ENCODE measurements at regions not wholly inside any gene's neighbourhood (a gene's known extent, or its start where the extent isn't known, plus 50 kb on each side); places are given as distances from the start of the nearest gene placed in this dataset.
"Not testable (repeated sequence)": the region's sequence is repeated elsewhere in the genome, so short reads cannot be mapped to it uniquely, and the experiment has no call there.

DNA sequence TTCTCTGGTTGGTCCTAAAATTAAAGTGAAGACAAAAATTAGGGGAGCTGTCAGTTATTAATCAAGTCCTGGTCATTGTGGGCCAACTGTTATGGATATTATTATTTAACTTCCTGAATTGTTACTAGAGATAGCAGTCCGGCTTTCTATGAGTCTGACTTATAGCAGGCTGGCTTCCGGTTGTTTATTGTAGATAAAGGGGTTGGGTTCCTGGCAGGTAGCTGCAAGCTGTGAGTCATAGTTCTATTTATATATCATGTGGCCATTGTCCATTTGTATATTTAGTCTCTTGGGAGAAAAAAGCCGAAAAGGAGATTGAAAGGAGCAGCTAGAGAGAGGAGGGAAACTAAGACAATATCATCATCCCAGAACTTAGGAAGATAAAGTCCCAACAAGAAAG is 2668.0 kb upstream of the TPTE start:
- not testable (repeated sequence) for TF ChIP-seq CTCF (IDR thresholded peaks at IDR 0.05 in 4 of 5, conservative IDR thresholded peaks at IDR 0.05 in 1 of 5); POLR2A (IDR thresholded peaks at IDR 0.05)
